ENCODE measurements at regions not wholly inside any gene's neighbourhood (a gene's known extent, or its start where the extent isn't known, plus 50 kb on each side); places are given as distances from the start of the nearest gene placed in this dataset.

DNA sequence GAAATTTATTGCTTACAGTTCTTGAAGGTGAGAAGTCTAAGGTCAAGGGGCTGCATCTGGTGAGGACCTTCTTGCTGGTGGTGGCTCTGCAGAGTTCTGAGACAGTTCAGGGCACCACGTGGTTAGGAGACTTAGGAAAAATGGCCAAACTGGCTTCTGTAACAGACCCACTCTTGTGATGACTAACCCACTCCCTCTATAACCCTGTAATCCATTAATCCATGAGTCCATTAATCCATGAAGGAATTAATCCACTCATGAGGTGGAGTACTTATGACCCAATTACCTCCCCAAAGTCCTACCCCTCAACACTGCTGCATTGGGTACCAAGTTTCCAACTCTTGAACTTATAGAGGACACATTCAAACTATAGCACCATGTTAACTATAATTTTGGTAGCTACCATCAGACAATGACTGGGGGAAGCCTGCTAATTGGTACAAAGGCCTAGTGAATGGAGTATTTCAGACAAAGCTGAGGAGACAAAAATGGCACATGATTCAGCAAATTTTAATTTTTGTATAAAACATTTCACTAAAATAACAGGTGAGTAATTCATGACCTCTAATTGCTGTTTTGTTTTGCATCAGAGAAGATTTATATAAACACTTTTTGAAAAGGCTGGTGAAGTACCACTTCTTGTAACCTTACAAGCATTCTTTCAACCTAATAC is 374.1 kb upstream of the TBL1XR1 start:
- 82 to 96% (median 89%) methylated on average over 1 of the region's 1 CpG for WGBS, 4 donors
- no peaks in the 10 kb centered on the region for H3K36me3 ChIP-seq (replicated peaks in 1 of 2)
- H3K4me1 ChIP-seq (replicated peaks in 1 of 2): peaks cover 0 to 7% of the 10 kb centered on the region in 2 donors
- H3K27ac ChIP-seq: no peak overlapping the region
- no peak overlapping the region for H3K4me3 ChIP-seq
- H3K9me3 ChIP-seq (replicated peaks in 1 of 3): no peaks in the 10 kb centered on the region
- H3K27me3 ChIP-seq: no peaks in the 10 kb centered on the region
- intact Hi-C loops (cut with DNase I): no loop called here
- TF ChIP-seq, protein P1, sequence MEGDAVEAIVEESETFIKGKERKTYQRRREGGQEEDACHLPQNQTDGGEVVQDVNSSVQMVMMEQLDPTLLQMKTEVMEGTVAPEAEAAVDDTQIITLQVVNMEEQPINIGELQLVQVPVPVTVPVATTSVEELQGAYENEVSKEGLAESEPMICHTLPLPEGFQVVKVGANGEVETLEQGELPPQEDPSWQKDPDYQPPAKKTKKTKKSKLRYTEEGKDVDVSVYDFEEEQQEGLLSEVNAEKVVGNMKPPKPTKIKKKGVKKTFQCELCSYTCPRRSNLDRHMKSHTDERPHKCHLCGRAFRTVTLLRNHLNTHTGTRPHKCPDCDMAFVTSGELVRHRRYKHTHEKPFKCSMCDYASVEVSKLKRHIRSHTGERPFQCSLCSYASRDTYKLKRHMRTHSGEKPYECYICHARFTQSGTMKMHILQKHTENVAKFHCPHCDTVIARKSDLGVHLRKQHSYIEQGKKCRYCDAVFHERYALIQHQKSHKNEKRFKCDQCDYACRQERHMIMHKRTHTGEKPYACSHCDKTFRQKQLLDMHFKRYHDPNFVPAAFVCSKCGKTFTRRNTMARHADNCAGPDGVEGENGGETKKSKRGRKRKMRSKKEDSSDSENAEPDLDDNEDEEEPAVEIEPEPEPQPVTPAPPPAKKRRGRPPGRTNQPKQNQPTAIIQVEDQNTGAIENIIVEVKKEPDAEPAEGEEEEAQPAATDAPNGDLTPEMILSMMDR (IDR thresholded peaks at IDR 0.05): no peak
- TF ChIP-seq POLR2A (IDR thresholded peaks at IDR 0.05): no peak
- no peak for DNase-seq

DNA sequence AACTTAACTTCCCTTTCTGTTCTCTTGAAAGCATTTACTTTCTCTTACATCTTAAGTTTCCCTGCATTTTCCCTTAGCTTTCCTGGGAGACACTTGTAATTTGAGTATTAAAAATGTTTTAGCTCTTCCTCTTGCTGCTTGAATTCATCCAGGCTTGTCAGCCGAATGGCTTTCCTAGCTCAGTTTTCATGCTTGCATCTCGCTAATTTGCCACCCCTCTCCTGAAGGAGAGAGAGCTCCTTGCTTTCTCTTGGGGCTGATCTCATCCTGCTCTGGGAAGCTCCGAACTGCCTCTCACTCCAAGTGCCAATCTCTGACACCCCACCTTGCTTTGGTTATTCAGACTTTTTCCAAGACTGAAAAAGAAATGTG is 374.6 kb upstream of the TBL1XR1 start:
- no peak for DNase-seq
- Histone ChIP-seq H3K9me3 (replicated peaks in 1 of 3) (no peaks in the 10 kb centered on the region), H3K27me3 (no peaks in the 10 kb centered on the region), H3K27ac (no peak overlapping the region), H3K36me3 (replicated peaks in 1 of 2) (no peaks in the 10 kb centered on the region), H3K4me3 (no peak overlapping the region), H3K4me1 (replicated peaks in 1 of 2) (peaks cover 0 to 7% of the 10 kb centered on the region in 2 donors)
- 75 to 94% (median 89%) methylated on average over 3 of the region's 3 CpGs for WGBS, 4 donors
- no peak for TF ChIP-seq POLR2A (IDR thresholded peaks at IDR 0.05)
- TF ChIP-seq, protein P1 (IDR thresholded peaks at IDR 0.05): no peak
- intact Hi-C loops (cut with DNase I): no loop called here

DNA sequence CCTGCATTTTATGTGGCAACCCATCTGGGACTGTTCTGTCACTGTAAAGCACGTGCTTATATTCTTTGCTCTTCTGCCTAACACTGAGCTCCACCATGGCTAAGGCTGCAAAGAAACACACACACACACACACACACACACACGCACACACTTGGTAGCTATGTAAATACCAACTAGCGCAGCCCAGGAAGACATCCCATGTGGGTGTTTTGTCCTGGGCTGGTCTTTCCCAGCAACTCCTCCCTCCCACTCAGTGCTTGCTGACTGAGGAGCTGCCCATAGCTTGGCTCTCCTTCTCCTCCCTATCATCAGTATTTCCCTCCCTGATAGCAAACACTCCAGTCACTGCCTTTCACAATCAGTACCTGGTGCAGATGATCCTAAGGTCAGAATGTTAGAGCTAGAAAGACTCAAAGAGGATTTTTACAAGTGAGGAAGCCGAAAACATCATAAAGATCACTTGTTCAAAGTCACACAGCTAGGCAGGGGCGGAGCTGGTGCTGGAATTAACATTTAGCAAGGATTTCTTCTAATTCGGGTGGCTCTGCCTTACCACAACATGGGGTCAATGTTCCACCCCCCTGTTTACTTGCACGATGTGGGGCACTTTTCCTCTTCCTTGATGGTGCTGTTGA is 377.1 kb upstream of the TBL1XR1 start:
- no peaks in the 10 kb centered on the region for H3K4me1 ChIP-seq (replicated peaks in 1 of 2)
- 80 to 83% (median 82%) methylated on average over 7 of the region's 7 CpGs for WGBS, 4 donors
- no peak overlapping the region for H3K27ac ChIP-seq
- no peak overlapping the region for H3K4me3 ChIP-seq
- intact Hi-C loops (cut with DNase I): no loop called here
- TF ChIP-seq, protein P1 (IDR thresholded peaks at IDR 0.05): no peak
- TF ChIP-seq POLR2A (IDR thresholded peaks at IDR 0.05): no peak
- H3K36me3 ChIP-seq (replicated peaks in 1 of 2): no peaks in the 10 kb centered on the region
- H3K9me3 ChIP-seq (replicated peaks in 1 of 3): no peaks in the 10 kb centered on the region
- DNase-seq: no peak
- H3K27me3 ChIP-seq: no peaks in the 10 kb centered on the region

DNA sequence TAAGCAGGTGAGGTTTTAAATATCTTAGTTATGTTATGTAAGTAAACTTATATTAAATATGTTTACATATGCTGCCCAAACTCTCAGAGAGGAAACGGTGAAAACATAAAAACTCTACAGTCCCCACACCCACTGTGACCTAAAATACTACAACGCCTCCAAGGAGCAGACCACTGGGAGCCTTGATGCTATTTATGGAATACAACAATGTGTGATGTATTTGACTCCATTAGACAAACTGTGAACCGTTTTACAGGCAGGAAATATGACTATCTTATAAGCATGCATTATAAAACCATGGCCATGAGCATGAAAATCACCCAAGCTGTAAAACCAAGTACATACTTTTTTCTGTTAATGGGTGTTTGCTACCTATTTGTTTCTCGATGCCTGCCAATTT is 379.5 kb upstream of the TBL1XR1 start:
- H3K4me3 ChIP-seq: no peak overlapping the region
- no peak for DNase-seq
- TF ChIP-seq, protein P1 (IDR thresholded peaks at IDR 0.05): no peak
- TF ChIP-seq POLR2A (IDR thresholded peaks at IDR 0.05): no peak
- no peaks in the 10 kb centered on the region for H3K36me3 ChIP-seq (replicated peaks in 1 of 2)
- no peaks in the 10 kb centered on the region for H3K4me1 ChIP-seq (replicated peaks in 1 of 2)
- no peaks in the 10 kb centered on the region for H3K9me3 ChIP-seq (replicated peaks in 1 of 3)
- H3K27ac ChIP-seq: no peak overlapping the region
- WGBS, 4 donors: 64 to 81% (median 72%) methylated on average over 4 of the region's 4 CpGs
- intact Hi-C loops (cut with DNase I): no loop called here
- H3K27me3 ChIP-seq: no peaks in the 10 kb centered on the region

All from adrenal gland (tissue), 9 donors.